OCI-LY7 (cell line): ENCODE measurements at regions not wholly inside any gene's neighbourhood (a gene's known extent, or its start where the extent isn't known, plus 50 kb on each side); places are given as distances from the start of the nearest gene placed in this dataset.

ENCODE experiments used
- BruUV-seq: library from RNA; stranded (reverse); fragments of 400-500 nt; replicated peaks from 2 replicates; lab custom pipeline; 2021; lab: Mats Ljungman, UMichigan
- CTCF ChIA-PET: fragments of 300-600 bp; sonication (Branson Sonifier 250); formaldehyde crosslinking; loops from one replicate; lab custom pipeline; 2022; ENCODE audit warnings: antibody characterized with exemption; ENCODE audit not compliant: unreplicated experiment; lab: Charles Lee
- POLR2A ChIA-PET: fragments of 300-600 bp; sonication (Branson Sonifier 250); formaldehyde crosslinking; loops from one replicate; lab custom pipeline; 2022; ENCODE audit warnings: antibody characterized with exemption; lab: Charles Lee
- DNase-seq: peaks from one replicate; pipeline ENCODE4 v3.0.0-alpha.2; 2015; ENCODE audit warnings: low spot score
- H2AFZ ChIP-seq: fragments of 200-600 bp; sonication (generic), shearing (Covaris generic); 2 replicates; pipeline ENCODE4 v1.6.1; 2014; ENCODE audit warnings: mild to moderate bottlenecking, antibody characterized with exemption, low read length, moderate library complexity
- H3K27ac ChIP-seq: fragments of 200-600 bp; sonication (generic); 2 replicates; pipeline ENCODE4 v1.5.1; 2014; ENCODE audit warnings: mixed run types, low read depth, mild to moderate bottlenecking, moderate library complexity, low read length, inconsistent platforms; ENCODE audit not compliant: poor library complexity, severe bottlenecking
- H3K36me3 ChIP-seq: fragments of 200-600 bp; sonication (generic); 2 replicates; pipeline ENCODE4 v1.6.1; 2014; ENCODE audit warnings: mild to moderate bottlenecking, antibody characterized with exemption, low read length, moderate library complexity, mixed read lengths; ENCODE audit not compliant: insufficient read depth
- H3K4me1 ChIP-seq: fragments of 200-600 bp; sonication (generic); 2 replicates; pipeline ENCODE4 v1.5.1; 2014; ENCODE audit warnings: mild to moderate bottlenecking, low read length; ENCODE audit not compliant: insufficient read depth, poor library complexity, severe bottlenecking
- H3K4me2 ChIP-seq: fragments of 200-600 bp; sonication (generic); 2 replicates; pipeline ENCODE4 v1.6.1; 2014; ENCODE audit warnings: mild to moderate bottlenecking, low read length
- H3K4me3 ChIP-seq: fragments of 200-600 bp; sonication (generic); 2 replicates; pipeline ENCODE4 v1.5.1; 2014; ENCODE audit warnings: mild to moderate bottlenecking, low read depth, low read length; ENCODE audit not compliant: poor library complexity, severe bottlenecking
- H3K79me2 ChIP-seq: fragments of 200-600 bp; sonication (generic); 2 replicates; pipeline ENCODE4 v1.6.1; 2016; ENCODE audit warnings: low read depth, mild to moderate bottlenecking, low read length, moderate library complexity, mixed read lengths; ENCODE audit not compliant: insufficient read depth
- H3K9me2 ChIP-seq: fragments of 200-600 bp; sonication (generic); 2 replicates; pipeline ENCODE4 v1.6.1; 2016; ENCODE audit warnings: mild to moderate bottlenecking, low read length, mixed read lengths; ENCODE audit not compliant: insufficient read depth
- H3K9me3 ChIP-seq: fragments of 200-600 bp; sonication (generic); 2 replicates; pipeline ENCODE4 v1.6.1; 2014; ENCODE audit warnings: mild to moderate bottlenecking, mixed run types, low read length, mixed read lengths
- H4K20me1 ChIP-seq: fragments of 200-600 bp; sonication (generic); 2 replicates; pipeline ENCODE4 v1.6.1; 2014; ENCODE audit warnings: mild to moderate bottlenecking, antibody characterized with exemption, low read length, moderate library complexity, mixed read lengths; ENCODE audit not compliant: insufficient read depth
- CTCF ChIP-seq: fragments of 200-600 bp; sonication (generic); conservative IDR thresholded peaks from 2 replicates; pipeline ENCODE4 v1.5.1; 2014; ENCODE audit warnings: mild to moderate bottlenecking, antibody characterized with exemption, low read length, moderate library complexity, mixed read lengths
- EZH2phosphoT487 ChIP-seq: fragments of 200-600 bp; sonication (generic); IDR thresholded peaks from 2 replicates; pipeline ENCODE4 v1.6.1; 2018; ENCODE audit warnings: low read depth, borderline replicate concordance, mild to moderate bottlenecking, mixed run types, antibody characterized with exemption, low read length, moderate library complexity, mixed read lengths
- intact Hi-C: fragments of 100-400 bp; cut with micrococcal nuclease; formaldehyde crosslinking; loops from one replicate; pipeline ENCODE4 v1.10.0; 2022; ENCODE audit not compliant: unreplicated experiment

DNA sequence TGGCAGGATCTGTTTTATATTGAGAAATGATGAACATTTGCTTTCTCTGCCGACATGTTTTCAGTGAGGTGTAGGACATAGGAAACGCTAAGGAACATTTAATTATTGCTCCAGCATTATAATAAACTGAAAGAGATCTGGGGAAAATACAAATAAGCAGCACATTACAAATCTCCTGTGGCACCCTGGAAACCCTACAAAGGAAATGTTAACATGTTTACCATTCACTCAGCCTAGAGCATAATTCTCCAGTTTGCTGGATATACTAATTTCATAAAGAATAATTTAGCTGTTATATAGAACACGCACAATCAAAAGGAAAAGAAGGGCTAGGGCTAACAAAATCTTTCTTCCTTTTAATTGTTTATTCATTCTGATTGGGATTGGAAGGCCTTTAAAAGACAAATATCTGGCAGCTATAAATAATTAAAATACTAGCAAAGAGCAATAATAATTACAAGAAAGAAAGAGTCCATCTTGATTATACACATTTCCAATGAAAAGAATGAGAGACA, 299.4 kb downstream of the CRPPA start:
- H3K4me2 ChIP-seq, result no peak overlapping the region
- no TSS peak for BruUV-seq
- POLR2A ChIA-PET, result no interaction called here
- H3K27ac ChIP-seq, result no peak overlapping the region
- H3K79me2 ChIP-seq, result no peaks in the 10 kb centered on the region
- no peaks in the 10 kb centered on the region for H3K36me3 ChIP-seq
- intact Hi-C loops, result no loop called here
- no peaks in the 10 kb centered on the region for H3K9me2 ChIP-seq
- H2AFZ ChIP-seq, result no peak overlapping the region
- no peaks in the 10 kb centered on the region for H4K20me1 ChIP-seq
- DNase-seq, result no peak
- CTCF ChIA-PET, result no interaction called here
- H3K4me1 ChIP-seq, result no peaks in the 10 kb centered on the region
- no peak overlapping the region for H3K4me3 ChIP-seq
- no peaks in the 10 kb centered on the region for H3K9me3 ChIP-seq
- no peak for TF ChIP-seq CTCF
- TF ChIP-seq EZH2phosphoT487, result no peak

GRCh38 chr7:16115374-16115773, 306.0 kb downstream of the CRPPA start:
- H3K36me3 ChIP-seq, result no peaks in the 10 kb centered on the region
- H3K4me2 ChIP-seq, result no peak overlapping the region
- H3K4me3 ChIP-seq, result no peak overlapping the region
- H3K9me2 ChIP-seq, result no peaks in the 10 kb centered on the region
- no peaks in the 10 kb centered on the region for H3K9me3 ChIP-seq
- BruUV-seq, result no TSS peak
- H3K79me2 ChIP-seq, result no peaks in the 10 kb centered on the region
- TF ChIP-seq CTCF (no peak), EZH2phosphoT487 (no peak)
- H3K27ac ChIP-seq, result no peak overlapping the region
- intact Hi-C loops, result loop anchor here (10.0 kb wide), 1 partner anchor 449 kb away; no protein-coding TSS in a partner anchor
- no peaks in the 10 kb centered on the region for H4K20me1 ChIP-seq
- DNase-seq, result no peak
- no peak overlapping the region for H2AFZ ChIP-seq
- ChIA-PET CTCF (no interaction called here), POLR2A (no interaction called here)
- H3K4me1 ChIP-seq, result no peaks in the 10 kb centered on the region

DNA sequence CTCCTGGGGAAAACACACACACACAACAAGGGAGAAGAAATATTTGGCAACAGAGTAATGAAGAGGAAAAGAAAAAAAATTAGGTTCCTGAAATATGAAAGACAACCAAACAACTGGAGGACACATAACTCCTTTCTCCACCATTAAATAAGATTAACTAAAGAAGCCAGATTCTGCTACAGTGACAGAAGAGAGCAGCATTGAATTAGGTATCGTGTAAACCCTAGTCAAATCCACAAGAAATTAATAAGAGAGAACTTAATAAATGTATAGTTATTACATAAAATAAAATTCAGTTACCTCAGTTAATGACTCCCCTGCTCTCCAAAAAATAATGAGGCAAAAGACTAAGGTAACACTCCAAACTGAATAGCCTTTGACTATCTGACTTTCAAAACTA, 306.7 kb downstream of the CRPPA start:
- DNase-seq, result no peak
- no peaks in the 10 kb centered on the region for H3K4me1 ChIP-seq
- POLR2A ChIA-PET, result no interaction called here
- intact Hi-C loops, result loop anchor here (10.0 kb wide), 1 partner anchor 450 kb away; no protein-coding TSS in a partner anchor
- H3K9me2 ChIP-seq, result no peaks in the 10 kb centered on the region
- no peaks in the 10 kb centered on the region for H3K36me3 ChIP-seq
- CTCF ChIA-PET, result no interaction called here
- TF ChIP-seq CTCF (peak; percentile 49), EZH2phosphoT487 (no peak)
- H3K79me2 ChIP-seq, result no peaks in the 10 kb centered on the region
- no peak overlapping the region for H3K4me2 ChIP-seq
- BruUV-seq, result no TSS peak
- H3K9me3 ChIP-seq, result no peaks in the 10 kb centered on the region
- no peak overlapping the region for H2AFZ ChIP-seq
- no peaks in the 10 kb centered on the region for H4K20me1 ChIP-seq
- H3K4me3 ChIP-seq, result no peak overlapping the region
- no peak overlapping the region for H3K27ac ChIP-seq
